ENCODE measurements at regions not wholly inside any gene's neighbourhood (a gene's known extent, or its start where the extent isn't known, plus 50 kb on each side); places are given as distances from the start of the nearest gene placed in this dataset.

GRCh38 chr9:106277966-106278365, 583.6 kb downstream of the TMEM38B start:
- no peak overlapping the region for H3K27ac ChIP-seq
- CTCF ChIA-PET = no interaction called here
- no peak for TF ChIP-seq CTCF (conservative IDR thresholded peaks at IDR 0.05; ENCODE audit: low read depth)
- DNase-seq (ENCODE audit: low spot score) = no peak
- POLR2A ChIA-PET (ENCODE audit: low non-redundant PET) = no interaction called here

- ChIA-PET POLR2A (ENCODE audit: low non-redundant PET) (no interaction called here), CTCF (no interaction called here)
- no peak for DNase-seq (ENCODE audit: low spot score)
- no peak for TF ChIP-seq CTCF (conservative IDR thresholded peaks at IDR 0.05; ENCODE audit: low read depth)
- H3K27ac ChIP-seq = no peak overlapping the region
Measured at GRCh38 chr9:106283769-106284168, 579.2 kb upstream of the ZNF462 start.

- H3K27ac ChIP-seq = no peak overlapping the region
- DNase-seq (ENCODE audit: low spot score) = no peak
Measured at GRCh38 chr9:106284296-106284695, 578.7 kb upstream of the ZNF462 start.

GRCh38 chr9:106286249-106286648, 576.7 kb upstream of the ZNF462 start:
- DNase-seq (ENCODE audit: low spot score) = no peak
- no peak for TF ChIP-seq CTCF (conservative IDR thresholded peaks at IDR 0.05; ENCODE audit: low read depth)
- H3K27ac ChIP-seq = no peak overlapping the region
- POLR2A ChIA-PET (ENCODE audit: low non-redundant PET) = no interaction called here
- CTCF ChIA-PET = interaction anchor here (0.7 kb wide), 1 partner anchor 463 kb away, joined by 7 read pairs; no protein-coding TSS in a partner anchor

More at GRCh38 chr9:106284296-106284695, 578.7 kb upstream of the ZNF462 start:
- CTCF ChIA-PET = no interaction called here
- TF ChIP-seq CTCF (conservative IDR thresholded peaks at IDR 0.05; ENCODE audit: low read depth) = no peak
- POLR2A ChIA-PET (ENCODE audit: low non-redundant PET) = no interaction called here

- ChIA-PET POLR2A (ENCODE audit: low non-redundant PET) (no interaction called here), CTCF (interaction anchor here (0.7 kb wide), 1 partner anchor 464 kb away, joined by 7 read pairs; no protein-coding TSS in a partner anchor)
- DNase-seq (ENCODE audit: low spot score) = no peak
- H3K27ac ChIP-seq = no peak overlapping the region
- TF ChIP-seq CTCF (conservative IDR thresholded peaks at IDR 0.05; ENCODE audit: low read depth) = no peak
Measured at GRCh38 chr9:106287091-106287631, 575.8 kb upstream of the ZNF462 start.

- H3K27ac ChIP-seq = no peak overlapping the region
- POLR2A ChIA-PET (ENCODE audit: low non-redundant PET) = no interaction called here
- no peak for TF ChIP-seq CTCF (conservative IDR thresholded peaks at IDR 0.05; ENCODE audit: low read depth)
- CTCF ChIA-PET = no interaction called here
- DNase-seq (ENCODE audit: low spot score) = no peak
Measured at GRCh38 chr9:106287731-106288130, 575.2 kb upstream of the ZNF462 start.
